GM18499 (cell line): ENCODE measurements at regions not wholly inside any gene's neighbourhood (a gene's known extent, or its start where the extent isn't known, plus 50 kb on each side); places are given as distances from the start of the nearest gene placed in this dataset.
"Not testable (repeated sequence)": the region's sequence is repeated elsewhere in the genome, so short reads cannot be mapped to it uniquely, and the experiment has no call there.

ENCODE experiments used
- ATAC-seq: cut with Tn5 transposase; IDR thresholded peaks from one replicate; pipeline ENCODE4 v1.9.1; 2021; ENCODE audit warnings: moderate number of reproducible peaks; ENCODE audit not compliant: insufficient read depth, unreplicated experiment

DNA sequence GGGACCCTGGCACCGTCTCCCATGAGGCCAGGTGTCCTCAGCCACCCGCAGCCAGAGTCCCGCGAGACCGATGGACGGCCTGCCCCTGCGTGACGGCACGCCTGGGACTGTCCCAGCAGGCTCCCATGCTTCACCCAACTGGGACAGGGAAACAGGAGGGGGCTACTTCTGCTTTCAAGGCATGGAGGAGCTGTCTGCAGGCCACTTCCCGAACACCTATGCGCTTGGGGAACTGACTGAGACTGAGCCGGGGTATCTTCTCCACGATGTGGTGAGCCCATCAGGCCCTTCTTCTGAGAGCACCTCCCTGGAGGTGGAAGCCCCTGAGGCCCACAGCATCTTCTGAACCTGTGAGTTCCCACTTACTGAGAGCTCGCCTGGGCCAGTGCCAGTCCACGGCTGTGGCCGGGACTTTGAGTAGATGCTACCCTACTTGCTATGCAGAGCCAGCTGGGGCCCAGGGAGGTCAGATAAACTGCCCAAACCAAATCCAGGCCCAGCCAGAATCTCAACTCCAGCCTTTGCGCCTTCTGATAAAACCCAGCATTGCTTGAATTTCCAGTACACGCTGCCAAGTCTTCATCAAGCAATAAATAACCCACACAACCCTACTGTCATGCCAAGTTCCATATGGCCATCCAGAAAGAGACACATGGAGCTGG is 85.4 kb upstream of the METTL9 start:
- ATAC-seq, result not testable (repeated sequence)

DNA sequence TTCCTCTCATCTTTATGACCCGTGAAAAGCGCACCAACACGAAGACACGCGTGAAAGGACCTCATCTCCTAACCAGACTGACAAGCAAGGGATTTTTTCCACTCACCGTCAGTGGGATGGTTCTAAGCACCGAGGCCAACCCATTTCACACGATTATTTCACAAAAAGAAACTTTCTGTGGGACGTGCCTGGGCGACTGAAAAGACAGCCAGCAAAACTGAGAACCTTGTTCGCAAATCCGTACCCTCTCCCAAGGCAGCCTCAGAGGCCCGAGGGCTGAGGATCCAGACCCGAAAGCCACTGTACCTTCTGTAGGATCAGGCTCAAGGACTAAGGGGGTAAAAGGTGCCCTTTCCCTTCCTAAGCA is 84.9 kb upstream of the METTL9 start:
- ATAC-seq, result not testable (repeated sequence)

DNA sequence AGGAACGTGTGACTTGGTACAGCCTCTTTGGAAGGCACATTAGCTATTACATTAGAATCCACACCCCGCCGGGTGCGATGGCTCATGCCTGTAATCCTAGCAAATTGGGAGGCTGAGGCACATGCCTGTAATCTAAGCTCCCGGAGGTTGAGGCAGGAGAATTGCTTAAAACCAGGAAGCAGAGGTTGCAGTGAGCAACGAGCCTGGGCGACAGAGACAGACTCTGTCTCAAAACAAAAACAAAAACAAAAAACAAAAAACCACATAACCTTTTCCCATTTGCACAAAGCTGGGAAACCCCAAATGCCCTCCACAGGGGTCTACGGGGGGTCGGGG is 82.7 kb upstream of the METTL9 start:
- not testable (repeated sequence) for ATAC-seq

- ATAC-seq, result not testable (repeated sequence)
These were observed 82.1 kb upstream of the METTL9 start for GRCh38 chr16:21517263-21517662.

- peak; percentile 2 for ATAC-seq
These were observed 79.8 kb upstream of the METTL9 start for GRCh38 chr16:21519361-21520133.

- ATAC-seq, result peak; percentile 33
These were observed 79.0 kb upstream of the METTL9 start for GRCh38 chr16:21520134-21521047.

DNA sequence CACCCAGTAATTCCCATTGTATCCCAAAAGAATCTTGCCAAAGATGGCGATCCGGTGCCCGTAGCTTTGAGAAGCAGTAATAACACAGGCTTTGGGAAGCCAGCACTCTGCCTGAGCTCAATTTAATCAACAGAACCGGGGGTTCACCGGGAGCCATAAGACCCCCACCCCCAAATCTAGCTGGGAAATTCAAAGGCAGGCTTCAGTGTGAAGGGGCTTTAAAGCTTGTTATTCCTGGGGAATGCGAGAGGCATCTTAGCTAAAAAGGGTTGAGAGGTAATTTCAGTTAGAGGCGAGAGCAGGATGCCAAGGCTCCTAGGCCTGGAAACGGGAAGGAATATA is 78.4 kb upstream of the METTL9 start:
- ATAC-seq, result not testable (repeated sequence)

DNA sequence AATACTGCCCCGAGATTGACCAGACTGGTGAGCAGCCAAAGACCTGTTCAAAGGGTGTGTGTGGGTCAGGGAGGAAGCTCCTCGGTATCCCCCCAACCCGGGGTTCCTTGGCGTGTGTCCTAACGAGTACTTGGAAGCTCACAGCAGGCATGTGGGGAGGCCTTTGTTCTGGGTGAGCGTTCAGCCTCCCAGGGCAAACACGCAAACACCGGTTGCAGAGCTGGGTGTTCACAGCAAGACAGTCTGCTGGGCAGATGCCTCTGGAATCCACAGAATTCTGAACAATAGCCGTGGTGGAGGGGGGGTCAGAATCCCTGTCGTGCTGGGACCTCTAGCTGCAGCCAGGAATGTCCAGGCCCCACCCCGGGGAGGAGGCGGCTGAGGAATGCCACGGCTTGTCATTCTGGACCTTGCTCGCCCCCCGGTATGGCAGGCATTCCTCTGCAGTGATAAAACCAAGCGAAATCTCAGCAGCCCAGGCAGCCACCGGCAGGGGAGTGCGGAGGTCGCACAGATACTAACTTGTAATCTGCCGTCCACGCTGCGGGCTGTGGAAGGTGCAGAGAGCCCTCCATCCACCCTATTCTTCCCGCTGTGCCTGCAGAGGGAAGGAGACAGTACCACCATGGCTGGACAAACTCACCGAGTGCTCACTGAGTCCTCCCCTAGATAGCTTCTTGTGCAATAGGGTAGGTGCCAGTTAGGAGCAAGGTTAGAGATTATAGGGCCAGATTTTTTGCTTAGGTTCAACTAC is 77.8 kb upstream of the METTL9 start:
- not testable (repeated sequence) for ATAC-seq

DNA sequence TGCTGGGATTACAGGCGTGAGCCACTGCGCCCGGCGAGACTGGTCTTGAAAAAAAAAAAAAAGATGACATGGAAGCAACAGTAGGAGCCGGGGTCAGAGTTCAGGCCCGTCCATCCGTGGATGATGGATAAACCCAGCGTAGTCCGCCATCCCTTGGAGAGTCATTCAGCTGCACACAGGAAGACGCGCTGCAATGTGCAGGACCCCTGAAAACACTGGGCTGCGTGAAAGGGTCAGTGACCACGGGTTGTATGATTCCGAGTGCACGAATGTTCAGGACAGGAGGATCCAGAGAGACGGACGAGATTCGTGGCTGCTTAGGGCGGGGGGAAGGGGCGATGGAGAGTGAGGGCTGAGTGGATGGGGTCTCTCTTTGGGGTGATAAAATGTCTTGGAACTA is 76.5 kb upstream of the METTL9 start:
- not testable (repeated sequence) for ATAC-seq

- no peak for ATAC-seq
These were observed 75.8 kb upstream of the METTL9 start for GRCh38 chr16:21523411-21524067.

DNA sequence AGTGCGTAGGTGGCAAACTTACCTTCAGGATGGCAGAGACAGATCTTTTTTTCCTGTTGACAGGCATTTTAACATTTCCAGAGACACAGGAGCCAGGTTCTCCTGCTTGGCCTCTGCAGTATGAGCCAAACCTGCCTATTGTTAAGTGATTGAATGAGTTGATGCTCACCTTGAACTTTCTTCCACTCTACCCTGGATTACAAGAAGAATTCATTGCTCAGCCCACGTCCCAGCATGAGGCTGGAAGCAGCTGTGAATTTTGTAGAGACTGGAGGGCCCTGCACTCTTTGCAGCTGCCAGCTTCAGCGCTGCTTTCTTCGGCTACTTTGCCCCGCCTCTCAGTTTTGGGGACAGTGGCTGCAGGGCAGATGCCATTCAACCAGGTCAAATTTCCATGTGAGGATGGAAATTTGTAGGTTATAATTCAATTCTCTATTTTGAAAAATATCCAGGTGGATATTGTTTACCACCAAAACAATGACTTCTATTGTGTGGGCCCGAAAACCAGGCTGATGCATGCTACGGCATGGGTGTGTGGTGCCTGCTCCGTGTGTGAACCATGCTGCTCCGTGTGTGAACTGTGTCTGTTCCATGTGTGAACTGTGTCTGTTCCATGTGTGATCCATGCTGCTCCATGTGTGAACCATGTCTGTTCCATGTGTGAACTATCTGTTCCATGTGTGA is 75.2 kb upstream of the METTL9 start:
- no peak for ATAC-seq

- not testable (repeated sequence) for ATAC-seq
These were observed 74.7 kb upstream of the METTL9 start for GRCh38 chr16:21524752-21525028.

DNA sequence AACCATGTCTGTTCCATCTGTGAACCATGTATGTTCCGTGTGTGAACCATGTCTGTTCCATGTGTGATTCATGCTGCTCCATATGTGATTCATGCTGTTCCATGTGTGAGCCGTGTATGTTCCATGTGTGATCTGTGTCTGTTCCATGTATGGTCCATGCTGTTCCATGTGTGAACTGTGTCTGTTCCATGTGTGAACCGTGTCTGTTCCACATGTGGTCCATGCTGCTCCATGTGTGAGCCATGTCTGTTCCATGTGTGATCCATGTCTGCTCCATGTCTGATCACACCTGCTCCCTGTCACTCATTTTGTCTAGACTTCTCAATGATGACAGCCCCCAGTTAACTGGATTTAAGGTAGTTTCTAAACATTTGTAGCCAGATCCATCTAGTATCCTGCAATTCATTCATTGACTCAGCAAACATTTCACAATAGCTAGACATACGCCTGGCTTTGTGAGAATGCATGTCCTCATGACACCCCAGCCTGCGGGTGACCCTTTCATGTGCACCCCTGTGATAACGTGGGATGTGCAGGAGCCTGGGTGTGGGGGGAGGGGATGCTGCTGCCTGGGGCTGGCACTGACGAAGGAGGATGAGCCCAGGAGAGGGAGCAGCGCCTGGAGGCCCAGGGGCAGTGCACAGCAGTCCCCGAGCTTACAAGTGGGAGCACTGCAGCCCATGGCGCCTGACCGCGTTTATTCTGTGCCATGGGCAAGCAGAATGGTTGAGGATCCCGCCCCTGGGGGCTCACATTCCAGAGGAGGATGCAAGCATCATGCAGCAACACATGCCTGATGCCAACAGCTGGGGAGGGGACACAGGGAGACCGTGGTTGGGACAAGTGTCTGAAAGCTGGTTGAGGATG is 74.1 kb upstream of the METTL9 start:
- ATAC-seq, result not testable (repeated sequence)

- ATAC-seq, result not testable (repeated sequence)
These were observed 73.1 kb upstream of the METTL9 start for GRCh38 chr16:21525956-21526922.

DNA sequence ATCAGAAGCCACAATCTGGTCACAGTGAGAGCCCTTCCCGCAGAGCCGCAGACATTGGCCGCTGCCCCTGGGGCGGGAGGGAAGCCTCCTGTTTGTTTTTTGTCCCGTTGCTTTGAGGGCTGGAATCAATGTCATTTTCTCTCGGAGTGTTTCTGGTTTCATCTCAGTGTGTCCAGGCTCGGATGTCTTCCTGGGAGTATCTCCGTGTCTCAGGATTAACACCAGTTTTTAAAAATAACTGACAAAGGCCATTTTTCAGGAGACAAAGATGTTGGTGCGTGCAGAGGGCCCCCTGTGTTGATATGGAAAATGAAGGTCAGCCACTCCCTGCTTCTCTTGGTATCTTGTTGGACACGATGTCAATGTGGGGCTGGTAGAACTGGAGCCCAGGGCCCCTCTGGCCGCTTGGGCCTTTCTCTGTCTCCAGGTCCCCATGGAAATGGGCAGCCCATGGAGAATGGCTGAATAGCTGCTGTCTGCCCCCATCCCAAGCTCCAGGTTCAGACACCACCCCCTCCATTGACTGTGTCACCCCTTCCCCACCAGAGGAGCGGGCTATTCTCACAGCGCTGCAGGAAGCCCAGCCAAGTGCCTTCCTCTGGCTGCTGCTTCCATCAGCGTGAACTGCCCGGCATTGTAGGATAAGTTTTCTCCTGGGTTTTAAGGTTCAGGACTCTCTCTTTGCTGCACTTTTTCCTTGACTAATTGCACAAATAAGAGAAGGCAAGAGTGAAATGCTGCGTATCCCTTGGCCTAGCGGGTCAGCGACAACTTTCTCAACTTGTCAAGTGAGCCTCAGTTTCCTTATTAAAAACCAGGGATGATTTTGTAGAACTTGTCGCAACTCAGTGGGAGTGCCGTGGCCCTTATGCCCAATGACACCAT is 72.2 kb upstream of the METTL9 start:
- no peak for ATAC-seq

GRCh38 chr16:21529060-21529658 is 70.2 kb upstream of the METTL9 start:
- ATAC-seq, result not testable (repeated sequence)
